ENCODE measurements at regions not wholly inside any gene's neighbourhood (a gene's known extent, or its start where the extent isn't known, plus 50 kb on each side); places are given as distances from the start of the nearest gene placed in this dataset.

- DNase-seq (ENCODE audit: low read depth) = no peak
- H3K4me3 ChIP-seq (ENCODE audit: low read depth, low read length) = no peak overlapping the region
Measured at GRCh38 chr2:105627534-105627933, 117.2 kb upstream of the NCK2 start.

- no peak overlapping the region for H3K4me3 ChIP-seq (ENCODE audit: low read depth, low read length)
- DNase-seq (ENCODE audit: low read depth) = no peak
Measured at GRCh38 chr2:105626966-105627340, 117.8 kb upstream of the NCK2 start.

GRCh38 chr2:105626212-105626965 lies 118.3 kb upstream of the NCK2 start:
- no peak for DNase-seq (ENCODE audit: low read depth)

GRCh38 chr2:105625632-105626031 lies 119.1 kb upstream of the NCK2 start:
- H3K4me3 ChIP-seq (ENCODE audit: low read depth, low read length) = no peak overlapping the region
- no peak for DNase-seq (ENCODE audit: low read depth)

More at GRCh38 chr2:105626212-105626965, 118.3 kb upstream of the NCK2 start:
- H3K4me3 ChIP-seq (ENCODE audit: low read depth, low read length) = no peak overlapping the region

- no peak for DNase-seq (ENCODE audit: low read depth)
- no peak overlapping the region for H3K4me3 ChIP-seq (ENCODE audit: low read depth, low read length)
Measured at GRCh38 chr2:105621038-105621437, 123.7 kb upstream of the NCK2 start.

- no peak overlapping the region for H3K4me3 ChIP-seq (ENCODE audit: low read depth, low read length)
- DNase-seq (ENCODE audit: low read depth) = no peak
Measured at GRCh38 chr2:105618351-105618659, 126.4 kb upstream of the NCK2 start.

- H3K4me3 ChIP-seq (ENCODE audit: low read depth, low read length) = no peak overlapping the region
- DNase-seq (ENCODE audit: low read depth) = no peak
Measured at GRCh38 chr2:105617631-105618350, 126.9 kb upstream of the NCK2 start.

GRCh38 chr2:105615305-105615704 lies 129.4 kb upstream of the NCK2 start:
- no peak for DNase-seq (ENCODE audit: low read depth)
- no peak overlapping the region for H3K4me3 ChIP-seq (ENCODE audit: low read depth, low read length)

GRCh38 chr2:105611811-105612424 lies 132.8 kb upstream of the NCK2 start:
- no peak for DNase-seq (ENCODE audit: low read depth)
- H3K4me3 ChIP-seq (ENCODE audit: low read depth, low read length) = no peak overlapping the region

- H3K4me3 ChIP-seq (ENCODE audit: low read depth, low read length) = no peak overlapping the region
- no peak for DNase-seq (ENCODE audit: low read depth)
Measured at GRCh38 chr2:105611333-105611637, 133.4 kb upstream of the NCK2 start.

GRCh38 chr2:105610576-105611332 lies 134.0 kb upstream of the NCK2 start:
- no peak overlapping the region for H3K4me3 ChIP-seq (ENCODE audit: low read depth, low read length)
- no peak for DNase-seq (ENCODE audit: low read depth)

GRCh38 chr2:105609746-105610402 lies 134.8 kb upstream of the NCK2 start:
- no peak for DNase-seq (ENCODE audit: low read depth)
- H3K4me3 ChIP-seq (ENCODE audit: low read depth, low read length) = no peak overlapping the region

GRCh38 chr2:105607920-105608504 lies 136.7 kb upstream of the NCK2 start:
- DNase-seq (ENCODE audit: low read depth) = no peak

GRCh38 chr2:105606081-105606480 lies 138.6 kb upstream of the NCK2 start:
- H3K4me3 ChIP-seq (ENCODE audit: low read depth, low read length) = no peak overlapping the region
- no peak for DNase-seq (ENCODE audit: low read depth)

More at GRCh38 chr2:105607920-105608504, 136.7 kb upstream of the NCK2 start:
- no peak overlapping the region for H3K4me3 ChIP-seq (ENCODE audit: low read depth, low read length)

- H3K4me3 ChIP-seq (ENCODE audit: low read depth, low read length) = no peak overlapping the region
- no peak for DNase-seq (ENCODE audit: low read depth)
Measured at GRCh38 chr2:105604938-105605337, 139.8 kb upstream of the NCK2 start.

GRCh38 chr2:105600949-105601794 lies 143.5 kb upstream of the NCK2 start:
- no peak overlapping the region for H3K4me3 ChIP-seq (ENCODE audit: low read depth, low read length)
- DNase-seq (ENCODE audit: low read depth) = no peak

- no peak overlapping the region for H3K4me3 ChIP-seq (ENCODE audit: low read depth, low read length)
- DNase-seq (ENCODE audit: low read depth) = no peak
Measured at GRCh38 chr2:105600602-105600948, 144.1 kb upstream of the NCK2 start.

GRCh38 chr2:105600037-105600442 lies 144.7 kb upstream of the NCK2 start:
- H3K4me3 ChIP-seq (ENCODE audit: low read depth, low read length) = no peak overlapping the region
- DNase-seq (ENCODE audit: low read depth) = no peak
